GM21381 (cell line): ENCODE measurements at regions not wholly inside any gene's neighbourhood (a gene's known extent, or its start where the extent isn't known, plus 50 kb on each side); places are given as distances from the start of the nearest gene placed in this dataset.
A peak's percentile ranks its signal among the peaks of the same experiment; 100 is the strongest.

Source experiments
- ATAC-seq: cut with Tn5 transposase; IDR thresholded peaks from one replicate; pipeline ENCODE4 v1.9.1; 2021; ENCODE audit warnings: mild to moderate bottlenecking, moderate library complexity; ENCODE audit not compliant: unreplicated experiment

- ATAC-seq, result peak; percentile 77
Measured at GRCh38 chr2:234135750-234136221, 85.3 kb downstream of the SPP2 start.

GRCh38 chr2:234134496-234134895 is 84.0 kb downstream of the SPP2 start:
- no peak for ATAC-seq

GRCh38 chr2:234133004-234133403 is 82.5 kb downstream of the SPP2 start:
- no peak for ATAC-seq

GRCh38 chr2:234130777-234131181 is 80.3 kb downstream of the SPP2 start:
- no peak for ATAC-seq

GRCh38 chr2:234128606-234129005 is 78.1 kb downstream of the SPP2 start:
- no peak for ATAC-seq
